ENCODE measurements at regions not wholly inside any gene's neighbourhood (a gene's known extent, or its start where the extent isn't known, plus 50 kb on each side); places are given as distances from the start of the nearest gene placed in this dataset.

GRCh38 chr4:35933901-35934300, 310.4 kb downstream of the ARAP2 start:
- no peak for TF ChIP-seq CTCF (conservative IDR thresholded peaks at IDR 0.05; ENCODE audit: low read depth, low read length)
- no peak for TF ChIP-seq EZH2phosphoT487 (IDR thresholded peaks at IDR 0.05; ENCODE audit: borderline replicate concordance, low read length)
